Fibroblast of mammary gland (primary cell): ENCODE measurements at regions not wholly inside any gene's neighbourhood (a gene's known extent, or its start where the extent isn't known, plus 50 kb on each side); places are given as distances from the start of the nearest gene placed in this dataset.

Source experiments
- DNase-seq: peaks from one replicate; pipeline ENCODE4 v3.0.0-alpha.2; 2010; ENCODE audit warnings: low read depth
- H3K4me3 ChIP-seq: 2 replicates; pipeline ENCODE4 v1.5.1; 2011; ENCODE audit warnings: low read depth, mild to moderate bottlenecking, low read length, moderate library complexity; ENCODE audit not compliant: control insufficient read depth
- CTCF ChIP-seq: conservative IDR thresholded peaks from 2 replicates; pipeline ENCODE4 v1.5.1; 2011; ENCODE audit warnings: low read depth, low read length, inconsistent platforms; ENCODE audit not compliant: control insufficient read depth, insufficient read depth

DNA sequence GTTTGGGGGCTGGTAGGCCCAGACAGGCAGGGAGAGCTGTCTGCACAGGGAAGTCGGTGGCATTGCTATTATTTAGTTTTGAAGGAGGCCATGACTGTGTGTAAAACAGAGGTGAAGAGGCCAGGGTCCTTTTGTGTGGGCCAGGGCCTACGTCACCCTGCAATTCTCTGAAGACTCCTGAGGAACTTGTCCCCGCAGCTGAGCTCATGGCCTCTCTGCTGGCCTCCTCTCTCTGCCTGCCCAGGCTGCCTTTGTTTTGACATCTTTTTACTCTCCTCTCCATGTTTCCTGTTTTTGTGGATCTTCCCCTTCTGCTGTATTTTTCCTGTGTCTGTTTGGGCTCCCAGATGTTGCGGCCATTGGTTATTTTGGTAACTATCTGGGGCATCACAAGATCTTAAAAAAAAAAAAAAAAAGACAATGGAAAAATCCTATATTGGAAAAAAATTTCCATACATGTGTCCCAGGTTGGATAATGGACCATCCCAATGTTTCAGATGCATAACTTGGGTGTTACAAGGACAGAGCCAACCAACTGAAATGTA lies 280.7 kb downstream of the RPS6KC1 start:
- no peak for DNase-seq
- TF ChIP-seq CTCF = no peak
- no peak overlapping the region for H3K4me3 ChIP-seq

GRCh38 chr1:213332491-213332890 lies 281.4 kb downstream of the RPS6KC1 start:
- H3K4me3 ChIP-seq = no peak overlapping the region
- DNase-seq = no peak
- no peak for TF ChIP-seq CTCF

- no peak for DNase-seq
- no peak for TF ChIP-seq CTCF
- no peak overlapping the region for H3K4me3 ChIP-seq
Measured at GRCh38 chr1:213333121-213333520, 282.1 kb downstream of the RPS6KC1 start.

DNA sequence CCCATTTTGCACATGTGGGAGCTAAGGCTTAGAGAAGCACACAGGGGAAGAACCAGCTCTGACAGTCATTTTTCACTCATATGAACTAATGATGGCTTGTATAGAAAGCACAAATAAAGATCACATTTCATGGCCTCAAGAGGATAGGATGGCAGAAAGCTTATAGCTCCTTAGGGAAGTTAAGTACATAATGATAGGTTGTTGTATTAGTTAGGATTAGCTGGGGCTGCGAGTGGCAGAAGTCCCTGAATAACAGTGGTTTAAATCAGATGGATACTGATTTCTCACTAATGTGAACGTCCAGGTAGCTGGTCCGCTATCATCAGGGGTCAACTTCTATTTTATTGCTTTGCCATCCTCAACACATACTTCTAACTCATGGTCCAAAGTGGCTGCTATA lies 284.0 kb downstream of the RPS6KC1 start:
- no peak overlapping the region for H3K4me3 ChIP-seq
- DNase-seq = no peak
- no peak for TF ChIP-seq CTCF

GRCh38 chr1:213337025-213337678 lies 286.1 kb downstream of the RPS6KC1 start:
- no peak for DNase-seq
- no peak overlapping the region for H3K4me3 ChIP-seq
- TF ChIP-seq CTCF = no peak

- H3K4me3 ChIP-seq = no peak overlapping the region
- DNase-seq = no peak
- TF ChIP-seq CTCF = no peak
Measured at GRCh38 chr1:213340593-213340992, 289.6 kb downstream of the RPS6KC1 start.
